ENCODE measurements at regions not wholly inside any gene's neighbourhood (a gene's known extent, or its start where the extent isn't known, plus 50 kb on each side); places are given as distances from the start of the nearest gene placed in this dataset.
"Not testable (repeated sequence)": the region's sequence is repeated elsewhere in the genome, so short reads cannot be mapped to it uniquely, and the experiment has no call there.

DNA sequence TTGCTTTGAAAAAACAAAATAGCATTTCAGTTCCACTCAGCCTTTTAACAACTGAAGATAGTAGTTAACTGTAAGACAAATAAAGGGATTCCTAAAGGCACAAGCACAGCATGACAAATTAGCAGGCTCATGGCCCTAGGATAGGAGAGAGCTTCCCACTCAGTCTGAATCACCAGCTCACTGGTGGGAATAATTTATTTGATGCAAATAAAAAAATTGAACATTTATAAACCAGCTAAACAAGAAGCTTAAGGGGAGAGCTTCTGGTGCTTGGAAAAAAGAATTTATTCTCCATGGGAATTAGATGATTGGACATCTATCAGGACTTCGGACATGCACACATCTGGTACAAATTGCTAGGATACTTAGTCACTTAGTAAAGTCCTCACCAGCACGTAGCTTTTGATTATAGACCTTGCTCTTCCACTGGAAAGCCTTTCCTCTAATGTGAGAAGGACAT is 294.1 kb upstream of the TNC start:
- no peak for DNase-seq

GRCh38 chr9:115412656-115413055 is 294.7 kb upstream of the TNC start:
- no peak for DNase-seq

DNA sequence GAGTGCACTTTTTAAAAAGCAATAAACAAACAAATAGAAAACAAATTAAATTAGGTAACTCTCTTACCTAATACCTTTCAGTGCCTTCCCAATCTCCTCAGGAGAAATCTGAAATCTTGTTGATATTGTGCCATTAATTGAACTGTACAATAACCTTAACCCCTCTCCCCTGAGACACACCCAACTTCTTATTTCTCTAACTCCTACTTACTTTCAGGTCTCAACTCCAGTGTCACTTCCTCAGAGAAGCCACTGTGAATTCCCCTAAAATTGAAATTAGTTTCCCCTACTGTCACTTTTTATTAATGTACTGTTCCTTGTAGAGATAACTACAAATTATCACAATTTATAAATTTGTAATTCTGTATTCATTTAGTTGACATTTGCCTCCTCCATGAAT is 295.3 kb upstream of the TNC start:
- no peak for DNase-seq

- DNase-seq, result no peak
These were observed 295.9 kb upstream of the TNC start for GRCh38 chr9:115413766-115414382.

DNA sequence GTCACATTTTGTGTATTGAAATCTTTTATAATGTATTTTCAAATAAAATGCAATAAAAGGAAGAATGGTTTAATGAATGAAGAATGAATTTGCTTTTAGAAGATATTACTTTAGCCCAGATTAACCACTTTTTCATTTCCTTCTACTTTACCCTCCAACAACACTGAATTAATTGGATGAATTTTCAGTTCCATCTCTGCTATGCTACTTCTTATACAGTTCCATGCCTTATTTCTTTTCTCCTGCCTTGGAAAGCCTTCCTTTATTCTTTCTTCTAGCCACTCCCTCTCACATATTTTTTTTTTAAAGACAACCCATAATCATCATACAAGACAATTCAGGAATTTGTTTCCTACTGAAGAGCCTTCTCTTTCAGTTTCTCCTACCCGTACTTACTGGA is 296.6 kb upstream of the TNC start:
- DNase-seq, result no peak

DNA sequence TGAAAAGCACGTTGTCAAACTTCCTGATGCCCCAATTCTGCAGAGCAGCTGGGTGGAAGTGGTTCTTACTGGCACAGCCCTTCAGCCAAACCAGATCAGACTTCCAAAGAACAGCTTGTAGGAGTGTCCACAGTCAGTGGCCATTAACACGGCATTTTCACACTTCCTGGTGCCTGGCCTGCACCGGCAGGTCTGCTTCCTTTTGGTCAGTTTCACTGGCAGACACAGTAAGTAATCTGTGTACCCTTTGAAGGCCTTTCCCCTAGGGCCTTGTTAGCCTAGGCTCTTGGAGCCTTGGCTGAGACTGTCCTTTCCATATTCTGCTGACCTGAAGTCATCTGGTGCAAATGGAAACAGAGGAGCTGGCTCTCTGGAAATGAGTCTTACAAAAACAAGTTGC is 297.5 kb upstream of the TNC start:
- no peak for DNase-seq

- DNase-seq, result no peak
These were observed 298.3 kb upstream of the TNC start for GRCh38 chr9:115416299-115416698.

DNA sequence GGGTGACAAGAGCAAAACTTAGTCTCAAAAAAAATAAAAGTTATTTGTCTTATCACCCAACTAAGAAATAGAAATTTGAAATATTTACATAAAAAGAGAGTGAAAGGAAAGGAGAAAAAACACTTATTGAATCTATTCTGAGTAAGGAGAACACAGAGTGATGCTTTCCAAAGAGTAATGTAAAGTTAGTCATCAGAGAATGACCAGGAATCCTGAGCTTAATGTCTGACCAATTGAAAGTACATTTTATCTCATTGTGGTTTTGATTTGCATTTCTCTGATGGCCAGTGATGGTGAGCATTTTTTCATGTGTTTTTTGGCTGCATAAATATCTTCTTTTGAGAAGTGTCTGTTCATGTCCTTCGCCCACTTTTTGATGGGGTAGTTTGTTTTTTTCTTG is 300.2 kb upstream of the TNC start:
- DNase-seq, result not testable (repeated sequence)

DNA sequence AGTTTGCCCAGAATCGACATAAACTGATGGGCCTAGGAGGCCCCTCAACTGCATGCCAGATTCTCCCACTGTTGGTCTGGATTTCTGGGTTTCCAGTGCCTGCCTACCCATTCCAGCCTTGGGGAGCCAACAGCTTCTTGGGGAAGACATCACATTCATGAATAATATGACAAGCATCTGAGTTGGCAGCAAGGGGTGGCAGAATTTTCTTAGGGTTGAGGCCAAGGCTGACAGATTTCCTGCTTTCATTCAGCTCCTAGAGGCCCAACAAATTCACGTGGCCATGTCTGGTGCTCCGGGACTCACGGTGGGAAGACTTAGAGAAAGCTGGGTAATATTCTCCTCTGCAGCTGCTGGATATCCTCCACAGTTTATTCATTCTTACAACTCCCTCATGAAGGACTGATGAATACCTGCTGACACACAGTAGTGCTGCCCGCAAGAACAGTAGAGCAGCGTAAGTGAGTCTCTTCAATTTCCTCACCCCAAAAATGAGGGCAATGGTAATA is 305.0 kb upstream of the TNC start:
- DNase-seq, result no peak

- DNase-seq, result no peak
These were observed 305.7 kb upstream of the TNC start for GRCh38 chr9:115423646-115424045.

DNA sequence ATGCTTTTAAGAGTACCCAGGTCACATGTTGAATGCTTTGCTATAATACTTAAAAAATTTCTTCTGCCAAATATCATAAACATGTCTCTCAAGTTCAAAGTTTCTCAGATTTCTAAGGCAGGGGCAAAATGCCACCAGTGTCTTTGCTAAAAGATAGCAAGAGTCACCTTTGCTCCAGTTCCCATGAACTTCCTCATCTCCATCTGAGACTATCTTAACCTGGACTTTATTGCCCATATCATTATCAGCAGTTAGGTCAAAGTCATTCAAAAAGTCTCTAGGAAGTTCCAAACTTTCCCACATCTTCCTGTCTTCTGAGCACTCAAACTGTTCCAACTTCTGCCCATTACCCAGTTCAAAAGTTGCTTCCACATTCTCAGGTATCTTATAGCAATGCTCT is 307.6 kb upstream of the TNC start:
- DNase-seq, result no peak

DNA sequence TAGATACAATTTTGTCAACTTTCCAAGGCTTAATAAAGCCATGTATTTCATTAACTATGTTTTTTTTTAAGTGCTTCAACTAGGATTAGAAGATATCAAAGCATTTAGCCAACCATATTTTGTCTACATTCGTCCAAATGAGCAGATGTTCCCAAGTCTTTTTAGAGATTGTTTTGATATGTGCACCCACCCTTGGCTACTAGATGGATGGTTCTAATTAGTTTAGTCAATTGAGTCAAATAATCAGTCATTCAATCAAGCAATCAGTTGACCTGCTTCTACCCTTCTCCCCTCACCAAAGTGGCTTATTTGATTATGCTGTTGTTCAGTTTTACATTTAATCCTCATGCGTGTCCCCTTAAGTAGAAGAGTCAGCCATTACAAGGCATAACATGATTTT is 319.5 kb upstream of the TNC start:
- DNase-seq, result no peak

DNA sequence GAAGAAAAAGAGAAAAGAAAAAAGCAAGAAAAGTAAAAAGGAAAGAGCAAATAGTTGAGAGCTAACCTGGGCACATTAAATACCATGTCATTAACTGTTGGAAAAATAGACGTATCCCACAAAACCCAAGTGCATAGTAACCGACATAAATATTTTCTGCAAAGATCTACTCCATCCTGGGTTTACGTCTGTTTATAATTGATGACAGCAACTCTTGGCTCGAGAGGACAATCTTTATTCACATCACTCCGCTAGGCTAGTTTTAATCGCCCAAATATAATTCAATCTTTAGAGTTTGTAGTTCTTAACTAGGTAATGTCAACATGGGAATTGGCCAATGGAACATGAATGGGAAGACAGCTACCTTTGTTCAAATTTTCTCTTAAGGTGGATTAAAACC is 321.7 kb upstream of the TNC start:
- no peak for DNase-seq

DNA sequence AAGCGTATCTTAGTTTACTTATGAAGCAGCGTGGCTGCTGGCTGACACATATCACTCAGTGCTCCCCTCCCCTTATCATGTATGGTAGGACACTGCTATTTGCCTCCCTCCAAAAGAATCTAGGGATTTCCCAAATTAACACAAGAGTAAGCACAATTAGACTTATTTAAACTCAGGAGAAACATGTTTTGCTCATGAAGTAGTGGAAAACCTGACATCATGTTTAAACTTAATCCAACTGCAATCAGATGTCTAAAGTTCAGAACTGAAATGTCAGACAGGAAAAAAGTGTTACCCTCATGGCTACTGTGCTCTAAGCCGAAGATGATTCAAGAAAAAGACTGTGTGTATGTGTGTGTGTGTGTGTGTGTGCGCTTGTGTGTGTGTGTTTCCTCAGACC is 324.1 kb upstream of the TNC start:
- DNase-seq, result no peak

DNA sequence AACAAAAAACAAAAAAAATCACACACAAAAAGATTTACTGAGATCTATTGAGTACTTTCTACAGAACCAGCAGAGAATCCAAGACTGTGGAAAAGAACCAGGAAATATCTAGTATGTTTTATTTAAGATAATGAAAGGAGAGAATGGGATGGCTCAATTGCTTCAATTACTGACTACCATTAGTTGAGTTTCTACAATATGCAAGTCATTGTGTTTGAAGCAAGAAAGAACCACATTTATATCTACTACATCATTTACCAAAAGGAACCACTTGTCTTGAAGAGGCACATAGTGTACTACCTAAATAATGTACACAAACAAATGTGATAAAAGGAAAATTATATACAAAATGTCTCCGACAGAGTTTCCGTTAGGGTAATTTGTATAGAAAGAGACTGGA is 325.9 kb upstream of the TNC start:
- no peak for DNase-seq

GRCh38 chr9:115444959-115445358 is 327.0 kb upstream of the TNC start:
- DNase-seq, result no peak

- no peak for DNase-seq
These were observed 327.7 kb upstream of the TNC start for GRCh38 chr9:115445655-115446054.

DNA sequence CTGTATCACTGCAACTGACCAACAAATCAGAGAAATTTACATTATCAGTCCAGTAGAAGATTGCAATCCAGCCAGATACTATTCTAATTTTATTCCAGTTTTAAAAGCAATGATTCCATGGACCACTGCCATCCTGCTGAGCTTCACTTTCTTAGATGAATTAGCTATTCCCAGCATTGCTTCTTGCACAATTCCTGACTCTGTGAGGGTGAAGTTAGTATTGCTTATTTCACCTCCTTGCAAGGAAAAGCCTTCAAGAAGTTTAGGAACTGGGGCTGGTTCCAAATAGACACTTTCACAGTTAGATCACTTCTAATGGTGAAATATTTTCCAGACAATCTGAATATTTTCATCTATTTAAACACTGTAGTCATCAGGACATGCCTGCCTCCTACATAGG is 338.6 kb upstream of the TNC start:
- DNase-seq, result no peak

DNA sequence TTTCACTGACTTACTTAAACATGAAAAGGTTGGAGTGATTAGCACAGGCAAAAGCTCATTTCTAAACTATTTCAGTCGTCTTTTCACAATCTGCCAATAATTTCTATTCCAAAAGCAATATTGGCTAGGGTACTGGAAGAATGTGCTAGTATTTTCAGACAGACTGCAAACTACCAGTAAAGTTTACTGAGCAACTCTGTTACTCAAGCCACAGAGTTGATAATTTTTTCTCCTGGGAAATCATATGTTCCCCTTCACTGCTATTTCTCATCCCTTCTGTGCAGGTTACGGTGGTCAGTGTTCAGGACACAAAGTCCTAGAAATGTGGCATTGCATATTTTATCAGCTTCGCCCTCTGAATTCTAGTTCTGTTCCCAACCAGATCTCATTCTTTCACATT is 343.3 kb upstream of the TNC start:
- no peak for DNase-seq

DNA sequence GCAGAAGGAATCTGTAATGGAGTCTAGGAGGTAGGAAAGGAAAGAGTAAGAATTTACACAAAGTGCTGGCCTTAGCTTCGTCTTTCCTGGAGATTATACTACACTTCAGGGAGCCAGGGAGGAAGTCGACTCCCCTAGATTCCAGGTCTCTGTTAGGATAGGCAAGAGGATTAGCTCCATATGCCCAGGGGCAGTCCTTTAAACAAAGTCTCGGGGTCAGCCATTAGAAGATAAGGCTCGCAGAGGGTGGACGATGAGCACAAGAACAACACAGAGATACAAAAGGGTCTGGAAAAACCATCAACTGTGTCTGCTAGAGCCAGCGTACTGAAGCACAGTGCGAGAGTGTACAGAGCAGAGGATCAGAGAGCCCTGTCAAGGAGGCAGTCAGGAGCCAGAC is 344.7 kb upstream of the TNC start:
- no peak for DNase-seq

- DNase-seq, result no peak
These were observed 348.8 kb upstream of the TNC start for GRCh38 chr9:115466756-115467155.

DNA sequence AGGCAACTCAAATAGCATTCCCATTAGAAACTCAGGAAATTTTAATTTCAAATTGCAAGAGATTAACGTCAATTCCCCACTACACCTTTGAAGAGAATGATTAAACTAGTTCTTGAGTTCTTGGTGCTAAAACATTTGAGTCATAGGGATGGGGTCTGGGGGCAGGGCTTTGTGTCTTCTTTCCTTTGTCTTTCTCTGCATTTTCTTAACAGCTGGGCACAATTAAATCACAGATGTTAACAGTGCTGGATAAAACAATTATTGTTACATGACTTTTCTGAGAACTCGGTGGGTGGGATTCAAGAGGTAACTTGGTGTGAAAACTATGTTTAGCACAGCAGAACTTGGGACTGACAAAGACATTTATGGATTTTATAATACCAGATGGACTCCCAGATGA is 351.9 kb upstream of the TNC start:
- no peak for DNase-seq

- not testable (repeated sequence) for DNase-seq
These were observed 355.1 kb upstream of the TNC start for GRCh38 chr9:115473032-115473431.

GRCh38 chr9:115481769-115482168 is 363.8 kb upstream of the TNC start:
- no peak for DNase-seq

DNA sequence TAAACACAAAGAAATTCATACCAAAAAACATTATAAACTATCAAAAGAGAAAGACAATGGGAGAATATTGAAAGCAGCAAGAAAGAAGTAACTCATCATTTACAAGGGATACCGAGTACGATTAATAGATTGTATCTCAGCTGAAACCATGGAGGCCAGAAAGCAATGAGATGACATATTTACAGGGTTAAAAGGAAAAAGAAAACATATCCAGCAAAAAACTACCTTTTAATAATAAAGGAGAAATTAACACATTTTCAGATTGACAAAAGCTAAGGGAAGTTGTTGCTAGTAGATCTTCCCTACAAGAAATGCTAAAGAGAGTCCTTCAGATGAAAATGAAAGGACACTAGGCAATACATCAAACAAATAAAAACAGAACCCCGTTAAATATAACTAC is 364.8 kb upstream of the TNC start:
- no peak for DNase-seq

DNA sequence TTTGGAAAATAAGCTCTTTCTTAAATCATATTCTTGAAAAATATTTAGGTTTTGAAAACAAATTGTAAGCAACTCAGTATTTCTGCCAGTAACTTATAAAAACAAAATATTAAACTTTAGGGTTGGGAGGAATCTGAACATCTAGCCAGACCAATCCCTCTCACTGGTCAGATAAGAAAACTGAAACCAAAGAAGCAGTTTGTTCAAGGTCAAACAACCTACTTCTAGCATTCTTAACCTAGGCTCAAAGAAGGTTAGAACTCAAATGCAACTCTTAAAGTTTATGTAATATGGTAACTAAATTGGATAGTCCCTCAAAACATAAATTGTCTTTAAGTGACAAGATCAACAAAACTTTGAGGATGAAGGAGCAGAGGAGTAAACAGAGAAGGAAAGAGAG is 374.9 kb upstream of the TNC start:
- no peak for DNase-seq

Data from suppressor macrophage treated with lipopolysaccharide for 4 hours (primary cell).